GM19328 (cell line): ENCODE measurements at regions not wholly inside any gene's neighbourhood (a gene's known extent, or its start where the extent isn't known, plus 50 kb on each side); places are given as distances from the start of the nearest gene placed in this dataset.
"Not testable (repeated sequence)": the region's sequence is repeated elsewhere in the genome, so short reads cannot be mapped to it uniquely, and the experiment has no call there.

Experiments used
- ATAC-seq: cut with Tn5 transposase; IDR thresholded peaks from one replicate; pipeline ENCODE4 v1.9.1; 2021; ENCODE audit warnings: mild to moderate bottlenecking, moderate library complexity; ENCODE audit not compliant: unreplicated experiment

DNA sequence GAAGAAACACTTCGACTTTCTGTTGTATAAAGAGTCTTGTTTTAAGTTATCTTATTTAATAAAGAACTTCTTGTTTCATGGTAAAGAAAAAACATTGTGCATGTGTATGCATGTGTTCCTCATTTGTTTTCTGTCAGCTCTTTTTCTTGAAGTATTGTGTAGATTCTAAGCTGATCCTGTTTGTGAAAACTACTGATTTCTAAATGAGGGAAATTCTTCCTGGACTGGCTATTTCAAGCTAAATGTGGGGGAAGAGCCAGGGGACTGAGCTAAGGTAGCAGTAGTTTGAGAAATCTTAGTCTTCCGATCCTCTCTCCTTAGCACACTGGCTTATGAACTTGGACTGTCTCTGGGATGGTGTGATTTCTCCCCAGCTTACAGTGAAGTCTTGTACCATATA lies 56.4 kb upstream of the RBMS1 start:
- ATAC-seq: no peak

DNA sequence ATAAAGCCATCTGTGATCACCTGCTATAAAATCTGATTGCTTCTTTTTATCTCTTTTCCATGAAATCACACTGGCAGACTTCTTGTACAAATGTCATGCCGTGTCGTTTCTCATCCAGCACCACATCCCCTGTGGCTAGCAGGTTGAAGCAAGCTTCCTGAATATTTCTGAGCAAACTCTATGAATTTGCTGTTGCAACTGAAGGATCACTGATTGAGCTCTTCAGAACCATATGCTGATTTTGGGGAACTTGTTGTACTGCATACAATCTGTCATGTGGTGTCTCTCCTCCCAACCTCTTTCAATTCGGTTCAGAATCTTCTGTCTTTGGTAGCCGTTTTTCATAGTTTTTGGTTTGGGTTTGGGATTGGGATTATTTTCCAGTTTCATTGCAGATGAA lies 57.7 kb upstream of the RBMS1 start:
- ATAC-seq: no peak

DNA sequence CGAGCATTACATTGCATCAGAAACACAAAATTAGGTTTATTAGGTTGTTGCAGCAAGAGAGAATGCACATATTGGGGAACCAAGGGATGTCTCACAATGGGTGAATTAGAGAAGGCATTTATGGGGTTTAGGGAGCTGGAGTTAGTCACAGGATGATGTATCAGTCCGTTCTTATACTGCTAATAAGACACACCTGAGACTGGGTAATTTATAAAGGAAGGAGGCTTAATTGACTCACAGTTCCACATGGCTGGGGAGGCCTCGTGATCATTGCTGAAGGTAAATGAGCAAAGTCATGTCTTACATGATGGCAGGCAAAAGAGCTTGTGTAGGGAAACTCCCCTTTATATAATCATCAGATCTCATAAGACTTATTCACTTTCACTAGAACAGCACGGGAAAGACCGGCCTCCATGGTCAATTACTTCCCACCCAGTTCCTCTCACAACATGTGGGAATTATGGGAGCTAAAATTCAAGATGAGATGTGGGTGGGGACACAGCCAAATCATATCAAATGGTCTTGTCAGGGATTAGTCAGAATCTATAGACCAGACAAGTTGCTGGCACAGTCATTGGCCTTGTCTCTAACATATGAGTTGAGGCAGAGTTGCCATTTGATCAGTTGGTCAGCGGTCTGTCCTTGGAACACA lies 61.9 kb upstream of the RBMS1 start:
- no peak for ATAC-seq

DNA sequence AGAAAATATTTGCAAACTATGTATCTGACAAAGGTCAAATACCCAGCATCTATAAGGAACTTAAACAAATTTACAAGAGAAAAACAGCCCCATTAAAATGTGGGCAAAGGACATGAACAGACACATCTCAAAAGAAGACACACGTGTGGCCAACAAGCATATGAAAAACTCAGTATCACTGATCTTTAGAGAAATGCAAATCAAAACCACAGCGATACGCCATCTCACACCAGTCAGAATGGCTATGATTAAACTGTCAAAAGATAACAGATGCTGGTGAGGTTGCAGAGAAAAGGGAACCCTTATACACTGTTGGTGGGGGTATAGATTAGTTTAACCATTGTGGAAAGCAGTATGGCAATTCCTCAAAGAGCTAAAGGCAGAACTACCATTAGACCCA lies 64.3 kb upstream of the RBMS1 start:
- no peak for ATAC-seq

DNA sequence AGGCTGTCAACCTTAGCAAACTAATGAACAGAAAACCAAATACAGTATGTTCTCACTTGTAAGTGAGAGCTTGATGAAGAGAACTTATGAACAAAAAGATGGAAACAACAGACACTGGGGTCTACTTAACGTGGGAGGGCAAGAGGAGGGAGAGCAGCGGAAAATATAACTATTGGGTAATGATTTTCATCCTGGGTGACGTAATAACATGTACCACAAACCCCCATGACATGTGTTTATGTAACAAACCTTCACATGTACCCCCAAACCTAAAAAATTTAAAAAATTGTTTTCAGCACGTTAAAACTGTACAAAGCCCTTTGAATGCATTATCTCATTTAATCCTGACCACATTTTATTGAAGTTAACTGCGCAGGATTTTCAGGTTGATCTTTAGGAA lies 64.9 kb upstream of the RBMS1 start:
- ATAC-seq: no peak

DNA sequence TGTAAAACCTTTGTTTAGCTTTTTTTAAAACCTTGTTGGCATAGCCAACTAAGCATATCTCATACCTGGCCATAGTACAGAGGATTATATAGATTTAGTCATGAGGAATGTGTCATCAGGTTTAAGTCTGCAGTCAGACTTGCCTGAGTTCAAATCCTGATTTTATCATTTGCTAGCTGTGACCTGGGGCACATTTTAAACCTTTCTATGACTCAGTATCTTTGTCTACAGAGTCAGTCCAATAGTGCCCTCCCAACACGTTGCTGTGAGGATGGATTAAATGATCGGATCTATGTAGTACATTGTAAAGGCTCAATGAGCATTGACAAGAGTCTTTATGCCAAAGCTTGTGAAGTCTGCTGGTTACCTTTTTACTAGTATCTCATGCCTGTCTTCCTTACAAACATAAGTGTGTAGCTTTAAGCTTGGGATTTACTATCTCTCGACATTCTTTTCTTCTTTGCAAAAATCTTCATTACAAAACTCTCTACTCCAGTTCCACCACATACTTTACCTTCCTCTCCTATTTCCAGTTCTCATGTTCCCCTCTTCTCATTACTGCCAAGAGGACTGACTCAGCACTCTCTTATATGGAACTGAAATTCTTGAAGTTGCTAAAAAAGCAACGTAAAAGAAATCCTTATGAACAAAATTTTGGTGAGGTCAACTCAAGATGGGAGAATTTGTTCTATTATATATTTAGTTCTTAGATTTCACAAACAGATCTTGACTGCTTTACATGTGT lies 68.1 kb upstream of the RBMS1 start:
- no peak for ATAC-seq

DNA sequence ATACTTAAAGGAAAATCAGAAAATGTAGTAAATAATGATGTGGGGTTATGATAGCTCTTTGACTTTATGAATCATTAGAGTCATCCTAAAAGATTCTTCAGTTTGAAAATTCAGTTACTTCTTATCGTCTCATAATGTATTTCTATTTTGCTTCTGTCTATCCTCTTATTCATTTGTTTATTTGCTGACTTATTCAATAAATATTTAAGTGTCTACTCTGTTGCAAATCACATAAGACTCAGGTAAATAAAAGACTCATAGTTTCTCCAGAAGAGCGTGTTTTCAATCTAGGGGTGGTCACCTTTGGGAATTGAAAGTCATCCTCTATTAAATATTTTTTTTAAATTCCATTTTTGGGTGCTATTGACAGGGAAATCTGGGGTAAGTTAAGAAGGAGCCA lies 69.1 kb upstream of the RBMS1 start:
- no peak for ATAC-seq

DNA sequence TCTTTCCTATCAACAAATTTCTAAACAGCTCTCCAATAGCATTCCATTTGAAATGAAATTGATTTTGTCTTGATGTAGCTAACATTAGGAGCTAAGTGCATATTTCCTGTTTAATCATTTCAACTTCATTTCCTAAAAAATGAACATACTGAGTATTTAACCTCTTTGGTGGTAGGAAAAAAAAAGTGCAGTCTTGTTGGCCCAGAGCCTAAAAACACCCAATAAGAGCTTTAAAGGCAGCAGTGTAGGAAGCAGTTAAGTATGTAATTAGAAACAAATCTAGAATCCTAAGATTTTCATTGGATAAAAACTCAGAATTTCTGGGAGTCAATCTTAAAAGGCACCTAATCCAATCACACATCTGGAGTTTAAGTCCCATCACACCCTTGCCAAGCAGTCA lies 71.0 kb upstream of the RBMS1 start:
- no peak for ATAC-seq

DNA sequence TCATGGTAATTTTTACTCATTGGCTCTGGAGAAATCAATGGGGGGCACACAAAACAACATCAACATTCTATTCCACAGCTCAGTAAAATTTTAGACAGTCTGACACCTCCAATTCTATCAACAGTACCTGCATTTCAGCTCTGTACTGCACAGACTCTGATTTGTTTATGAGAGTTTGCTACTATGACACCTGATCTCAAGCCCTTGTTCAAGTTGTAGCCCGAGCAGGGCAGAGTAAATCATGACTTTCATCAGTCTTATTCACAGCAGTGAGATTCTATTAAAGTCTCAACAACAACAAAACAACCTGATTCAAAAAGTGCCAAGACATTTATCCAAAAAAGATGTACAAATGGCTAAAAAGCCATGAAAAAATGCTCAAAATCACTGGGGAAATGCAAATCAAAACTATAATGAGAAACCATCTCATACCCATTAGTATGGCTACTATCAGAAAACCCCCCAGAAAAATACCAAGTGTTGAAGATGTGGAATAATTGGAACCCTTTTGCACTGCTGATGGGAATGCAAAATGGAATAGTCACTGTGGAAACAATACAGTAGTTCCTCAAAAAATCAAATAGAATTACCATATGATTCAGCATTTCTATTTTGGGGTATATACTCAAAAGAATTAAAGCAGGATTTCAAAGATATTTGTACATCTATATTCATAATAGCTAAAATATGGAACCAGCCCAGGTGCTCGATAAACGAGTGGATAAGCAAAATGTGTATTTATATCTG lies 71.7 kb upstream of the RBMS1 start:
- ATAC-seq: no peak

DNA sequence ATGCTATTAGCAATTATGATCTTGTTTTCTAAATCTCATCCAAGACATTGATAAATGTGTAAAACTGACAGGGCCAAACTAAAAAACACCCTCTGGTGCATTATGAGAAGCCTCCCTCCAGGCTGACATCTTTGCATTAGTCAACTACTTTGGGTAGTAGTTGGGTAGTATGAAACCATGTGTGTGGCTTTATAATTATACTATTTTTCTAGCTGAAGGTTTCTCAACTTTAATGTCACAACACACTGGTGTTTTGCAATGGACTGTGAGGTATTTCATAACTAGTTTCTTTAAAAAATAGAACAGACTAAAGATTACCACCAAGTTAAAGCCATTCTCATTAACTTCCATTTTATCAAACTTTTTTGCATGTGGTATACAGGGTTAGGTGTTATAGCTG lies 73.1 kb upstream of the RBMS1 start:
- no peak for ATAC-seq

DNA sequence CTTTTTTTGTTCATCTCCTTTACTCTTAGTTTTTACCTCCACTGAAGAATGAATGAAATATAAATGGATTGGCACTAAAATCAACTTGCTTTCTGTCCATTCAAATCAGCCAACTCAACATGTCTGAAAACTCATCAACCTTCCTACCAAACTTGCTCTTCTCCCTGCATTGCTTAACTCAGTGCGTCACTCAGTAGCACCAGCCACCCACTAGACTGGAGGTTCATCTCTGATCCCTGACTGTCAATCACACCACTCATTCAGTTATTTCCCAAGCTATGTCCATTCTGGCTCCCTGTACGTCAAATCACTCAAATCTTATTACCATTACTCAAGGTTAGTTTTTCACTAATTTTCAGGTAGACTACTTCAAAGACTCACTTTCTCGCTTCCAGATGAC lies 75.2 kb upstream of the RBMS1 start:
- ATAC-seq: no peak

DNA sequence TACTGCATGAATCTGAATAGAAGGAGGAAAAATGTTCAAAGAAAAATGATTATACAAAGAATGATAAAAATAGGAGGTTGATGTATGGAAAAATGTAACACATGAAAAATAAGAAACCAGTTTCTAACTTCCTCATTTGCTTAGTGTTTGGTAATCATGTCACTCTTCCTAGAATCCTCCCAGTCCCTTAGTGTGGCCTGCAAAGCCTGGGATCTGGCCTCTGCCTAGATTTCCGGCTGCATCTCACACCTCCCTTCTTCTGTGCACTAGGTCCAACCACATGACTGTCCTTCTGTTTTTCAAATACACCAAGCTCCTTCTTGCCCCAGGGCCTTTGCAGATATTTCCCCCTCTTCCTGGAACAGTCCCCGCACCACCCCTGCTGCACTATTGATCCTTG lies 76.8 kb upstream of the RBMS1 start:
- no peak for ATAC-seq

DNA sequence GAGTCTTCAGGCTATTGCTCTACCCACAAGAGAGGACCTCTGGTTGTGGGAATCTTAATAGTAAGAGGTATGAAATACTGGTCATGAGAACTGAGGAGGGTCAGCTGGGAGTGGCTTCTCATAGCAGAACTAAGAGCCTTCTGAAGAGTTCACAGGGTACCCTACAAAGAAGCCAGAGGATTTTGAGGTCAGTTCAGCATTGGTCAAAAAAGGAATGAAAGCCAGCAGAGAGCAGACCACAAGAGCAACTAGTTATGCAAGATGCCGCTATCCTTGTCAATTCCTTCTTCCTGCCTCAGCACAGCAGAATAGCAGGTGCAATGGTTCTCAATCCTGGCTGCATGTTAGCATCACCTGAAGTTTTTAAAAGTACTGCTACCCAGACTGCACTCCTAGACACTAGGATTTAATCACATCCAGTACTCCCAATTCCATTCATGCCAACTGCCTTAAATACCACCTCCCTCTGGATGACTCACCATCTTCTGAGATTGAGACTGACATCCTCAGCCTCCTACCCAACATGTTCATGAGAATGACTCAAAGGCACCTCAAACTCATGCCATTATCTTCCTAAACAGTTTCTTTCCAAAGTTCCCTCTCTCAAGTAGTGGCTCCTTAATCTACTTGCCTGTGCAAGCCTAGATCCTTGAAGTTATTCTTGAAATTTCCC lies 81.0 kb upstream of the RBMS1 start:
- ATAC-seq: no peak

DNA sequence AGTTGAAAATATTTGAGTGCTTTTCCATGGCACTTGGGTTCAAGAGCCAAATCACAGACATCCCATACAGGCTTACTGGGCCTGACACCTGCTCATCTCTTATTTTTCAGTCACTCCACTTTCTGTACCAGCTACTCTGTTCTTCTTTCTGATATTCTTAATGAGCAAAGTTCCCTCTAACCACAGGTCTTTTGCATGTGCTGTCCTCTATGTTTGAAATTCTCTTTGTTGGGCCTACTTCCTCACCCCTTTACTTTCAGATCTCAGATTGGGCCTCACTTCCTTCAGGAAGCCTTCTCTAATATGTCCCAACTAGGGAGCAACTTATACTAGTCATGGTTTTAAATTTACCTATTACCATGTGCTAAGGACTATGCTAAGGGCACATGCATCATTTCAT lies 81.8 kb upstream of the RBMS1 start:
- no peak for ATAC-seq

DNA sequence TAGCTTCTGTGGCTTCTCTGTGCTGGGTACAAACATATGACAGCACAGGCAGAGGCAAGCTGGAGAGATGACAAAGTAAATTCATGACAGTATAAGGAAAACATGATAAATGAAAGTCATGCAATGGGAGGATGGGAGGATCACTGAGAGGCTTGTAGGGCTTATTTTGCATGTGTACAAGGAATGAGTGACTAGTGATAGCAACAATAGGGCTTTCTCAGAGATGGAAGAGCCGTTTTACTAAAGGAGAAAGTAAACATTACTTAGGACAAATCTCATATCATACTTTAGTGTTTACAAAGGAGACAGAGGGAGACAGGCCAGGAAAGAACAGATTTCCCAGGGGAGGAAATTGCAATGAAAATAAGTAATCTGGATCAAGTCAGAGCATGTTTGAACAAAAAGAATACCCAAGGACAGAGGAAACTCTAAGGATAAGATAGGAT lies 82.5 kb upstream of the RBMS1 start:
- ATAC-seq: no peak

DNA sequence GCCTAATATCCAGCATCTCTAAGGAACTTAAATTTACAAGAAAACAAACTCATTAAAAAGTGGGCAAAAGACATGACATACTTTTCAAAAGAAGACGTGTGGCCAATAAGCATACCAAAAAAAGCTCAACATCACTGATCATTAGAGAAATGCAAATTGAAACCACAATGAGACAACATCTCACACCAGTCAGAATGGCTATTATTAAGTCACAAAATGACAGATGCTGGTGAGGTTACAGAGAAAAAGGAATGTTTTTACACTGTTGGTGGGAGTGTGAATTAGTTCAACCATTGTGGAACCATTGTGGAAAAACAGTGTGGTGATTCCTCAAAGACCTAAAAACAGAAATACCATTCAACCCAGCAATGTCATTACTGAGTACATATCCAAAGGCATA lies 83.5 kb upstream of the RBMS1 start:
- not testable (repeated sequence) for ATAC-seq

DNA sequence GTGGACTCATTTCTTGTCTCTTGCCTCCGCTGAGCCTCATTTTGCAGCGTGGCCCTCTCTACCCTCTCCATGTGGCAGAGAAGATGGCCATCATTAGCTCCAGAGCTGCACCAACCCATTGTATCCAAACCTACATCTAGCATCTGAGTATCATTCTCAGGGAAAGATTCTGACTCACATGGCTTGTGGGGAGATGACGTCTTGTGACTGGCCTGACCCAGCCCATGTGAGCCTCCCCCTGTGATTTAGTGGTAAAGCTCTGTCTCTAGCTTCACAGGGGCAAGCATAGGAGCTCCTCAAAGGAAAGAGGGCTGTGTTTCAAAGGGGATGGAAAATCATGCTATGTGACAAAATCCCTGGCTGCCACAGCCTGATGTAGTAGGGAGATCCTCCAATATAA lies 87.4 kb upstream of the RBMS1 start:
- no peak for ATAC-seq

DNA sequence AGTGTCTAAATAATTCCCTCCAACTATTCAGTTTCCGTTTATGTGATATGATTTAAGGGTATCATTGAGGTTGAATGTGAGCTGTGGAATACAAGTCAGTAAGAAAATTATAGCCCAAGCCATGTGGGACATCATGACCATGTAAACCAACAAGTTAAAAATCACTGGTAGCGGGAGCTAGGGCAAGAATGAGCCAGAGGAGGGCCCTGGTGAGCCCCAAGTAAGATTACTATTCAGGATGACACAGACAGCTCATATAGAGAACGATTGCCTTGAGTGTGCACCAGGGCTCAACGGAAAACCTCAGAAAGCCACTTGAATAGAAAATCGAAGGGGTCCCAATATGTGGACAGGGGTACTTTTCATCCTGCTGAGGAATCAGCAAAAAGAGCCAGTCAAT lies 87.8 kb upstream of the RBMS1 start:
- ATAC-seq: no peak

DNA sequence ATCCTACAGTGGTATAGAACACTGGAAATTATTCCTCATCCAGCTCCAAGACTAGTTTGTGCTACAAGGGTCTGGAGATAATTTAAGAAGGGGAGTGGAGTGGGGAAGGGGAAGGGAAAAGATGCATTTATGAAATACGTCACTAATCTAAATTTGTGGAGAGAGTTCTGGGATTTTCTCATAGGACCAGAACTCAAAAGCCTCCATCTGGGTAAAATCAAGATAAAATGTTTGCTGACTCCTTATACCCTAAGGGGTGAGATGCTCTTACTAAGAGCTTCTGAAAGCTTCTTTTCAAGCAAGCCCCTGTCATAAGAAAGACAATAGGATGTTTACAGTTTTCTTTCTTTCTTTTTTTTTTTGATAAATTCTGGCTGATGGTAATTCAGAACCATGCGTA lies 88.5 kb upstream of the RBMS1 start:
- ATAC-seq: no peak

DNA sequence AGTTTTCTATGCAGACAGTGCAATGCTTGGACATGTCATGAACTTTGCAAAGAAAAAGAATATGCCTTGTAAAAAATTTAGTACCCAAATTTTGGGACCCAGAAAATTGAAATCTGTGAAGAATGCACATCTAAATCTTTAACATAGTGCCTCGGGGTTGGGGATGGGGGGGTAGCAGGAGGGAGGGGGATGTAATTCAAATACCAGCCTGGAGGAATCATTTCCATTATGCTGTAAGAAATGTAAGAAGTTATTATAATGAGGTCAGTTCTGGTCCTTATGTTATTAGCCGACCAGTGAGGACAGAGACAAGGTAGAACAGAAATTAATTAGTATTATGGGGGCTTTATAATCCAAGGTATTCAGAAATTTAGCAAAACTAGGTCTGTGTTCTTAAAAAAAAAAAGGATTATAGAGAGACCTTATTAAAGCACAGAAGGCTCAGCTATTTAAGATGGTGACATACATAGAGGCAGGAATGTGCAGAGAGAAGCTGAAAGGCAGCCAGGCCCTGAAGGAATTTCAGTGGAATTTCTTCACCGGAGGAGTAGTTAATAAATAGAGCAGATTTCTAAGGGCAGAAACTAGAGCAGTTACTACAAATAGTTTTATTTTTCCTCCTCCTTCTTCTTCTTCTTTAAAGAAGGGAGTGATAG lies 89.0 kb upstream of the RBMS1 start:
- no peak for ATAC-seq

DNA sequence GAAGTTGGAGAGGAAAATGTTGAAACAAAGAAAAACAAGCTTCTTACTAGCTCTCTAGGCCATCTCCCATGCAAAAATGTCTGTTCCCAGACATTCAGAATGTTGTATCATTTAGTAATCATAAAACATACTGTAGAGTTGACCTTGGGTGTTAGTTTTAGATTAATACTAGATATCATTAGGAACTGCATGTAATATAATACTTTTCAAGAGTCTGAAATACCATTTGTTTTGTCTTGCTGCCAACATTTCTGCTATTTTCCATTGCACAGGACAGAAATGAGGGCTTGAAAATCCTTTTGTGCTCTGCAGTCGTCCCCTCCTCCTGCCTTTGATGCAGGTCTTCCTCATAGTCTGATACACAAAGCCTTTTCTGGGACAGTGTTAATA lies 89.5 kb upstream of the RBMS1 start:
- no peak for ATAC-seq
